SK-N-MC (cell line): ENCODE measurements at regions not wholly inside any gene's neighbourhood (a gene's known extent, or its start where the extent isn't known, plus 50 kb on each side); places are given as distances from the start of the nearest gene placed in this dataset.
A peak's percentile ranks its signal among the peaks of the same experiment; 100 is the strongest.

Experiments
- DNase-seq: peaks from one replicate; pipeline ENCODE4 v3.0.0-alpha.2; 2011; ENCODE audit warnings: low read depth, low spot score
- H3K27ac ChIP-seq: fragments of 200-600 bp; sonication (generic); 2 replicates; pipeline ENCODE4 v1.5.1; 2016; ENCODE audit warnings: mixed run types
- H3K36me3 ChIP-seq: fragments of 200-600 bp; sonication (generic); 2 replicates; pipeline ENCODE4 v1.6.1; 2017; ENCODE audit warnings: antibody characterized with exemption, low read length, mixed read lengths; ENCODE audit not compliant: insufficient read depth
- H3K4me3 ChIP-seq: fragments of 200-600 bp; sonication (generic); 2 replicates; pipeline ENCODE4 v1.5.1; 2016
- H3K9ac ChIP-seq: fragments of 200-600 bp; sonication (generic); 2 replicates; pipeline ENCODE4 v1.8.0; 2017; ENCODE audit warnings: mixed run types, mixed read lengths; ENCODE audit not compliant: insufficient read length
- H3K9me3 ChIP-seq: fragments of 200-600 bp; sonication (generic); 2 replicates; pipeline ENCODE4 v1.6.1; 2017; ENCODE audit warnings: low read depth, mild to moderate bottlenecking, antibody characterized with exemption, low read length, moderate library complexity, mixed read lengths
- EZH2 ChIP-seq: fragments of 200-600 bp; sonication (generic); IDR thresholded peaks from one replicate; pipeline ENCODE4 v1.6.1; 2017; ENCODE audit warnings: antibody characterized with exemption
- FOXP2 ChIP-seq: optimal IDR thresholded peaks from 2 replicates; pipeline ENCODE3; 2011; ENCODE audit warnings: mild to moderate bottlenecking, moderate library complexity; ENCODE audit not compliant: insufficient read depth; ENCODE audit errors: extremely low read length, control extremely low read depth
- POLR2AphosphoS5 ChIP-seq: IDR thresholded peaks from 2 replicates; pipeline ENCODE4 v1.6.1; 2012; ENCODE audit warnings: mild to moderate bottlenecking, low read depth, low read length, borderline replicate concordance

DNA sequence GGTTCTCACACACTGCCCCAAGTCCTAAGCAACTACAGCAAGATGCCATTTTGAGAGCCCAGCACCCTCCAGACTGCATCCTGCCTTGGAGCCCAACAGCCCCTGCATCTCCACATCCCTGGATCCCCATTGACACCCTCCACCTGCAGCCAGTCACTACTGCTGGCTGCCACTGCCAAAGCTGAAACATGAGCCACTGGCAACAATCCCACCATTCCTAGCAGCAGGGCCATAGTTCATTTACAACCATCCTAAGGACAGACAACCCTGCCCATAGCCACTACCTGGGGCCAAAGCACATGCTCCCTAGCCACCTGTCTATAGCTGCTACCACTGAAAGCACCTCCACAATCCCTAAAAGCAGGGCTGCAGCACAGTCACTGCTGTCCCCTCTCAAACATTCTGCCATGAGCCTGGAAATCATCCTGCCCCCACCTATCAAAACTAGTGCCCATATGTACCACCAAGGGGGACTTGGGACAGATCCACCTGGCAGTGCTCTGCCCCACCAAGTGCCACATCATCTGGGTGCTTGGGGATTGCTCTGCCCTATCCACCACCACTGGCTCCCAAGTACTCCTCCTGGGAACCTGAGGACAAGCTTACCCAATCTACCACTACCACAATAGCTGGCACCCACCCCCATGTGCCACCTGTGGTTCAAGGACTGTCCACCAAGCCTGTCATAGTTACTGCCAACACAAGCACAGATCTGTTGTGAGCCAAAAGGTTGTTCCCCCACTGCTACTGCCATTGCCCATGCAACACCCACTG, 138.8 kb upstream of the SOX6 start:
- Histone ChIP-seq H3K4me3 (no peak overlapping the region), H3K9ac (no peak overlapping the region), H3K27ac (no peak overlapping the region), H3K36me3 (no peaks in the 10 kb centered on the region), H3K9me3 (no peaks in the 10 kb centered on the region)
- DNase-seq = no peak
- no peak for TF ChIP-seq EZH2
- TF ChIP-seq FOXP2 = no peak
- TF ChIP-seq POLR2AphosphoS5 = no peak

DNA sequence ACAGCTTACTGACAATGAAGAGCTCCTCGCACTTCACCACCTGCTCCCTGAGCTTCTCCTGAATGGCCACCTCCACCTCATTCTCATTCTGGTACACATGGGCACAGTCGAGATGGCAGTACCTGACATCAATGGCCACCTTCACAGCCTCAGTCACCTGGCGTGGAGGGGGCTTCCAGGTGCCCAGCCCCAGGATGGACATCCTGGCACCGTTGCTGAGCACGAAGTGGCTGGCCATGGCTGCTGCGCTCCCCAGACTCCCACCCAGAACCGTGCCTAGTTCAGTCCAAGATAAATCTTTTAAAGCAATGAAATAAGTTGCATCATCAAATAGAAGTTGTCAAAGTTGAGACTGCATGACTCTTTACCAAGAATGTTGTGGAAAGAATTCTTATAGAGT, 128.1 kb upstream of the SOX6 start:
- no peak for DNase-seq
- H3K4me3 ChIP-seq = no peak overlapping the region
- TF ChIP-seq POLR2AphosphoS5 (no peak), EZH2 (no peak), FOXP2 (no peak)
- no peaks in the 10 kb centered on the region for H3K9me3 ChIP-seq
- no peak overlapping the region for H3K27ac ChIP-seq
- H3K36me3 ChIP-seq = peaks cover 4% of the 10 kb centered on the region
- no peak overlapping the region for H3K9ac ChIP-seq

DNA sequence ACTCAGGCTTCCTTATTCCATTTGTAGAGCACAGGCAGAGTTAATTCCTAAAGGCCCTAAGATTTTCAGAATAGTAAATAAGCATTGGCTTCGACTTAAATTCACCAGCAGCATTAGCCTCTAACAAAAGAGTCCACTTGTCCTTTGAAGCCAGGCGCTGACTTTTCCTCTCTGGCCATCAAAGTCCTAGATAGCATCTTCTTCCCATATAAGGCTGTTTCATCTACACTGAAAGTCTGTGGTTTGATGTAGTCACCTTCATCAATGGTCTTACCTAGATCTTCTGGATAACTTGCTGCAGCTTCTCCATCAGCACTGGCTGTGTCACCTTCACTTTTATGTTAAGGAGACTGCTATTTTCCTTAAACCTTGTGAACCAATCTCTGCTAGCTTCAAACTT, 118.3 kb upstream of the SOX6 start:
- TF ChIP-seq EZH2 (no peak), POLR2AphosphoS5 (no peak)
- Histone ChIP-seq H3K36me3 (peaks cover 41% of the 10 kb centered on the region), H3K9me3 (no peaks in the 10 kb centered on the region), H3K27ac (no peak overlapping the region), H3K9ac (no peak overlapping the region), H3K4me3 (no peak overlapping the region)
- no peak for DNase-seq

DNA sequence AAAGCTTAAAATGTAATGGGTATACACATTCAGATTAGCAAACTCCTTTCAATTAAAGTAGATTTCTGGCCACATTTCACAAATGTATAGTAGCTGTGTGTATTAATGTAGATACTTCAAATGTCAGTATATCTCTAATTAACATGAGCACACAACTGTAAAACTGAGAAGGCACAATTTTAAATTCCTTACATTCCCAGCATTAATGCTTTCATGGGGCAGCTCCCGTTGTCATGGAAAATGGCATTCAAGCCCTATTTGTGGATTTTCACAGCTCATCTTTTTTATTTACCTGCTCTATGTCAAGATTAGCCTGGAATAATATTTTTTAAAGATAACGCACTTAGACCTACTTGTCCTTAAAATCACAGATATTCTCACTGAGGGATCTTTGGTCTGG, 113.6 kb upstream of the SOX6 start:
- H3K4me3 ChIP-seq = peak overlapping the region; percentile 65
- no peak for DNase-seq
- H3K36me3 ChIP-seq = peaks cover 47% of the 10 kb centered on the region
- no peaks in the 10 kb centered on the region for H3K9me3 ChIP-seq
- no peak for TF ChIP-seq FOXP2
- TF ChIP-seq EZH2 = no peak
- TF ChIP-seq POLR2AphosphoS5 = no peak
- H3K9ac ChIP-seq = peak overlapping the region; percentile 34
- peak overlapping the region; percentile 93 for H3K27ac ChIP-seq

DNA sequence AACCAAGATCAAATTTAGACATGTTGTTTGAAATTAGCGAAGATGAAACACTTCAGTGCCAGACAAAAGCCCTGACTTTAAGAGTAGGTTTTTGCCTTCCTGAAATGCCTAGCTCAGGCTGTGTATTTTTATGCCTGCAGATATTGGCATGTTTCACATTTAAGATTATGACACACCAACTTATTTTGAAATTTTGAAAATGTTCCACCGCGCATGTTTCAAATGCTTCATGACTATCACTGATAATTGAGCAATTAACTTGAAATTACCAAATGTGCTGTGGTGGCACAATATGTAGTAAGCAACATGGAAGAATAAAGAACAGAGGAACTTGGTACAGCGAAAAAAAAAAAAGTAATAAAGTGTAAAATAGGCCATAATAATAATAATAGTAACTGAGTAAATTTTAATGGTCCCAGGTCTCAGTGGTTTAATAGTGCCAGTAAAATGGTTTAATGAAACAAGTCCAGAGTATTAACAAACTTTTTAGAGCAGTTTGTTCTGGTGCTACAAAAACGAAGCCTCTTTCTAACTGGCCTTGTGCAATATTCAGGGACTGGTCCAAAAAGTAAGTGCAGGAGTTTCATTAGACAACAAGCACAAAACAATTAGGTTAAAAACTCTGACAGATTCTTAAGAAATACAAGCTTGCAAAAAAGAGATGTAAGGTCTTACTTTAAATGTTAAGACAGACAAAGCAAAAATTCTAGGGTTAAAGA, 112.5 kb upstream of the SOX6 start:
- no peaks in the 10 kb centered on the region for H3K9me3 ChIP-seq
- TF ChIP-seq EZH2 = no peak
- no peak for TF ChIP-seq POLR2AphosphoS5
- no peak for TF ChIP-seq FOXP2
- H3K4me3 ChIP-seq = peak overlapping the region; percentile 17; the same call in 1 of the 2 replicates
- H3K9ac ChIP-seq = peak overlapping the region; percentile 34
- peak overlapping the region; percentile 93 for H3K27ac ChIP-seq
- no peak for DNase-seq
- peaks cover 39% of the 10 kb centered on the region for H3K36me3 ChIP-seq

DNA sequence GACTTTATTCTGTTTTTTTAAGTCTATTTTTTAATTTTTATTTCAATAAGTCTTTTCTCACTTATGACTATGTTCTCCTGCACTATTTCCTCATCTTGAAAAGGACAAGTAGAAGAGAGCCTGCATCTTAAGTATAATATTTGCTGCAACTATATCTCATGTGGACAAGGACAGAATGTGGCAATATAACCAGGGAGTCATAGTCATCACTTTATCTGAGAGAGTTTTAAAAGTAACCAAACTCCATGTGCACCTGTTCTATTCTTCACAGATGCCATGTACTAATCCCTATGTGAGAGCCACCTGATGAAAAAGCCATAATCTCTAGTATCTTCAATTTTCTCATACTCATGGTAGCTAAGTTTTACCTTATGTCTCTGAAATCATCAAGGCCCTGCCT, 104.2 kb upstream of the SOX6 start:
- Histone ChIP-seq H3K27ac (no peak overlapping the region), H3K9me3 (no peaks in the 10 kb centered on the region), H3K9ac (no peak overlapping the region), H3K4me3 (no peak overlapping the region), H3K36me3 (peaks cover 16% of the 10 kb centered on the region)
- TF ChIP-seq FOXP2 (no peak), EZH2 (no peak), POLR2AphosphoS5 (no peak)
- no peak for DNase-seq

DNA sequence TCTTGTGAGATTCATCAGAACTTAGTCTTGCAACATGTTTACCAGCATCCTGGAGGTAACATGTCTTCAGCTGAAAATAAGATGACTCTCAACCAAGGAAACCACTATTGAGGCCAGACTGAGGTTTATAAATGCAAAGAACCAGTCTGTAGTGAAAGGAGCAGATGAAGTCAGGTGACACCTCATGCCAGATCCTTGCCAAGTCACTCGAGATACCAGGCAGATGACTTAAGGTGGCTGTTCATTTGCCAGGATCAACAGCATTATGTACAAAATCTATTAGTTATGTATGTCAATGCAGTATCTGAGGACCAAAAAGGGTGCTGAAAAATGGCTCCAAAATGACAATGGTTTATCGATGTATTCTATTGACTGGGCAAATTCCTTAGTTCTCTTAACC, 100.0 kb upstream of the SOX6 start:
- H3K27ac ChIP-seq = no peak overlapping the region
- no peak overlapping the region for H3K4me3 ChIP-seq
- no peak overlapping the region for H3K9ac ChIP-seq
- no peaks in the 10 kb centered on the region for H3K9me3 ChIP-seq
- peaks cover 13% of the 10 kb centered on the region for H3K36me3 ChIP-seq
- TF ChIP-seq FOXP2 (no peak), EZH2 (no peak), POLR2AphosphoS5 (no peak)
- DNase-seq = no peak

DNA sequence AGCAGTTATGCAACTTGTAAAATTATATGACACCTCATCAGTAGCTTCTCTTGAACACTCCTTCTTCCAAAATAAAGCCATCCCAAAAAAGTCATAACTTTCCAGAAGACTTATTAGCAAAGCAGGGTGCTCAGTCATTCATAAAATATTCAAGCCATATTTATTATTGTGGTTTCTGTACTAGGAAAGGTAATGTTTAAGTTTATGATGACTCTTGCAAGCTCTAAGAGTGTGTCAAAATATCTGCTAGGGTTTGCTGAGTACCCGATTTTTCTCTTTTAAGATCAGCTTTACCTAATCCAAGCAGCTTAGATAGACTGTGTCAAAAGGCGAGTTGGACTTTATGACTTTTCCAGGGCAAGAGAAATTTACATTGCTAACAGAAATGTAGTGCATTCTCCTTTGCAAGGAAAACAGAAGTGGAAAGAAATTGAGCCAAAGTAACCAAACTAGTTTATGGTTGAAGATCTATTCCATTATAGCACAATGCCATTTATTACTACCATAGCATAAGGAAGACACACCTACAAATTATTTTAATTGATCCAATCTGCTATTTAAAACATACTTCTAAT, 98.0 kb upstream of the SOX6 start:
- peak overlapping the region; percentile 11; the same call in 1 of the 2 replicates for H3K27ac ChIP-seq
- no peak for DNase-seq
- no peaks in the 10 kb centered on the region for H3K9me3 ChIP-seq
- peaks cover 21% of the 10 kb centered on the region for H3K36me3 ChIP-seq
- TF ChIP-seq EZH2 (no peak), FOXP2 (no peak), POLR2AphosphoS5 (no peak)
- H3K9ac ChIP-seq = no peak overlapping the region
- H3K4me3 ChIP-seq = no peak overlapping the region
